ENCODE measurements at regions not wholly inside any gene's neighbourhood (a gene's known extent, or its start where the extent isn't known, plus 50 kb on each side); places are given as distances from the start of the nearest gene placed in this dataset.

- no peak for TF ChIP-seq CTCF (IDR thresholded peaks at IDR 0.05; ENCODE audit: insufficient read depth, low read depth, low read length)
- TF ChIP-seq EZH2 (IDR thresholded peaks at IDR 0.05; ENCODE audit: insufficient read depth, low read length) = no peak
Observed at GRCh38 chr12:111190741-111191526, 178.0 kb downstream of the PHETA1 start.
